Thoracic aorta (tissue), 2 donors: ENCODE measurements at regions not wholly inside any gene's neighbourhood (a gene's known extent, or its start where the extent isn't known, plus 50 kb on each side); places are given as distances from the start of the nearest gene placed in this dataset.

ENCODE experiments used
- ATAC-seq: fragments of 150-250 bp; one replicate; pipeline ENCODE4 v1.8.0; 2017; ENCODE audit warnings: low read depth; ENCODE audit not compliant: insufficient number of reproducible peaks, low FRiP score
- DNase-seq: peaks from one replicate; pipeline ENCODE4 v3.0.0-alpha.2; 2020; ENCODE audit warnings: low spot score
- H3K27ac ChIP-seq, 2 donors: fragments of 200-600 bp; sonication (generic); 1 replicate in 1 of 2; 2 replicates in 1 of 2; pipeline ENCODE4 v1.5.1; 2016; ENCODE audit warnings: mild to moderate bottlenecking in 2 of 2, moderate library complexity in 2 of 2
- H3K27me3 ChIP-seq: fragments of 200-600 bp; sonication (generic); replicated peaks from 2 replicates; pipeline ENCODE4 v1.6.0; 2016; ENCODE audit warnings: mild to moderate bottlenecking; ENCODE audit not compliant: insufficient read depth
- H3K36me3 ChIP-seq: fragments of 200-600 bp; sonication (generic); one replicate; pipeline ENCODE4 v1.5.1; 2016
- H3K4me1 ChIP-seq, 2 donors: fragments of 200-600 bp; sonication (generic); 1 replicate in 1 of 2; 2 replicates in 1 of 2; pipeline versions ENCODE4 v1.5.1 to v1.6.0; 2016; ENCODE audit warnings: low read depth in 2 of 2, mild to moderate bottlenecking in 1 of 2; ENCODE audit not compliant: control insufficient read depth in 1 of 2
- H3K4me3 ChIP-seq: fragments of 200-600 bp; sonication (generic); 2 replicates; pipeline ENCODE4 v1.5.1; 2016; ENCODE audit warnings: mild to moderate bottlenecking
- H3K9me3 ChIP-seq: fragments of 200-600 bp; sonication (generic); 2 replicates; pipeline ENCODE4 v1.5.1; 2016
- TF ChIP-seq, protein P1 (sequence below): fragments of 200-600 bp; sonication (generic); IDR thresholded peaks from one replicate; pipeline ENCODE4 v1.5.1; 2019; ENCODE audit warnings: antibody characterized with exemption

- no peaks in the 10 kb centered on the region for H3K36me3 ChIP-seq
- ATAC-seq (no peak), DNase-seq (no peak)
- H3K27me3 ChIP-seq = no peaks in the 10 kb centered on the region
- no peak overlapping the region for H3K4me3 ChIP-seq
- TF ChIP-seq, protein P1, sequence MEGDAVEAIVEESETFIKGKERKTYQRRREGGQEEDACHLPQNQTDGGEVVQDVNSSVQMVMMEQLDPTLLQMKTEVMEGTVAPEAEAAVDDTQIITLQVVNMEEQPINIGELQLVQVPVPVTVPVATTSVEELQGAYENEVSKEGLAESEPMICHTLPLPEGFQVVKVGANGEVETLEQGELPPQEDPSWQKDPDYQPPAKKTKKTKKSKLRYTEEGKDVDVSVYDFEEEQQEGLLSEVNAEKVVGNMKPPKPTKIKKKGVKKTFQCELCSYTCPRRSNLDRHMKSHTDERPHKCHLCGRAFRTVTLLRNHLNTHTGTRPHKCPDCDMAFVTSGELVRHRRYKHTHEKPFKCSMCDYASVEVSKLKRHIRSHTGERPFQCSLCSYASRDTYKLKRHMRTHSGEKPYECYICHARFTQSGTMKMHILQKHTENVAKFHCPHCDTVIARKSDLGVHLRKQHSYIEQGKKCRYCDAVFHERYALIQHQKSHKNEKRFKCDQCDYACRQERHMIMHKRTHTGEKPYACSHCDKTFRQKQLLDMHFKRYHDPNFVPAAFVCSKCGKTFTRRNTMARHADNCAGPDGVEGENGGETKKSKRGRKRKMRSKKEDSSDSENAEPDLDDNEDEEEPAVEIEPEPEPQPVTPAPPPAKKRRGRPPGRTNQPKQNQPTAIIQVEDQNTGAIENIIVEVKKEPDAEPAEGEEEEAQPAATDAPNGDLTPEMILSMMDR = no peak
- peaks cover 5 to 17% of the 10 kb centered on the region in 2 donors for H3K4me1 ChIP-seq
- H3K9me3 ChIP-seq = no peaks in the 10 kb centered on the region
- H3K27ac ChIP-seq = no peak overlapping the region
These were observed 375.3 kb downstream of the BRINP1 start for GRCh38 chr9:118993965-118994364.

DNA sequence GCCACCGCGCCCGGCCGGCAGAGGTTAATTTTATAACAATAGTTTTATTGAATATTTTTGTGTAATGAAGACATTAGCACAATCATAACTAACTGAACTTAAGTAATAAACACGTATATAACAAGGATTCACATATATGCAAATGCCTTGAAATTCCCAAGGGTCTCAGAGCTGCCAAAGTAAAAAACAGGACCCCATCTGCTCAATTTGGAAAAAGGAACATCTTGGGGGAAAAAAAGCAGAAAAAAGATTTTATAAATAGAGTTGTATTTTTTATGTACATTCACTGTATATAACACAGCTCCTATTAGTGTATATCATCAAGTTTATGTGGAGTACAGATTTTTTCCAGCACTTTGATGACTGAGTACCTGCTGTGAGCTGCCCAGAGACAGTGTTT lies 366.7 kb downstream of the BRINP1 start:
- H3K27ac ChIP-seq = peak overlapping the region; percentile 83 to 90

GRCh38 chr9:119003201-119003611 lies 366.0 kb downstream of the BRINP1 start:
- Histone ChIP-seq H3K27ac (peak overlapping the region; percentile 83 to 90), H3K36me3 (no peaks in the 10 kb centered on the region), H3K27me3 (no peaks in the 10 kb centered on the region), H3K4me1 (peaks cover 20 to 34% of the 10 kb centered on the region in 2 donors), H3K4me3 (no peak overlapping the region), H3K9me3 (no peaks in the 10 kb centered on the region)
- TF ChIP-seq, protein P1 = no peak
- no peak for DNase-seq
- ATAC-seq = peak; percentile 53

More for the DNA sequence above, 366.7 kb downstream of the BRINP1 start:
- no peak for DNase-seq
- TF ChIP-seq, protein P1 = no peak
- ATAC-seq = no peak
- Histone ChIP-seq H3K4me3 (no peak overlapping the region), H3K27me3 (no peaks in the 10 kb centered on the region), H3K36me3 (no peaks in the 10 kb centered on the region), H3K4me1 (peaks cover 20 to 34% of the 10 kb centered on the region in 2 donors), H3K9me3 (no peaks in the 10 kb centered on the region)

GRCh38 chr9:119003882-119004617 lies 365.2 kb downstream of the BRINP1 start:
- ATAC-seq (no peak), DNase-seq (no peak)
- peaks cover 20 to 34% of the 10 kb centered on the region in 2 donors for H3K4me1 ChIP-seq
- no peak overlapping the region for H3K4me3 ChIP-seq
- H3K9me3 ChIP-seq = no peaks in the 10 kb centered on the region
- peak overlapping the region; percentile 83 to 90 for H3K27ac ChIP-seq
- TF ChIP-seq, protein P1 = no peak
- H3K36me3 ChIP-seq = no peaks in the 10 kb centered on the region
- no peaks in the 10 kb centered on the region for H3K27me3 ChIP-seq

- TF ChIP-seq, protein P1 = no peak
- peaks cover 20 to 34% of the 10 kb centered on the region in 2 donors for H3K4me1 ChIP-seq
- H3K9me3 ChIP-seq = no peaks in the 10 kb centered on the region
- DNase-seq (peak; percentile 90), ATAC-seq (peak; percentile 98)
- H3K4me3 ChIP-seq = no peak overlapping the region
- peak overlapping the region; percentile 83 to 90 for H3K27ac ChIP-seq
- no peaks in the 10 kb centered on the region for H3K27me3 ChIP-seq
- H3K36me3 ChIP-seq = no peaks in the 10 kb centered on the region
These were observed 364.6 kb downstream of the BRINP1 start for GRCh38 chr9:119004618-119004990.
